ENCODE measurements at regions not wholly inside any gene's neighbourhood (a gene's known extent, or its start where the extent isn't known, plus 50 kb on each side); places are given as distances from the start of the nearest gene placed in this dataset.

DNA sequence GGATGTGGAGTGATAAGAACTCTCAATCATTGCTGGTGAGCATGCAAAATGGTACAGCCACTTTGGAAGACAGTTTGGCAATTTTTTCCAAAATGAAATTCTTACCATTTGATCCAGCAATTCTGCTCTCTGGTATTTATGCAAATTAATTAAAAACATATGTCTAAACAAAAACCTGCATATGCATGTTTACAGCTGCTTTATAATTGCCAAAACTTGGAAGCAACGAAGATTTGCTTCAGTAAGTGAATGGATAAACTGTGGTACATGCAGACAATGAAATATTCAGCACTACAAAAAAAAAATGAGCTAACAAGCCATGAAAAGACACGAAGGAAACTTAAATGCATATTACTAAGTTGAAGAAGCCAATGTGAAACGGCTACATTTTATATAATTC, 55.5 kb upstream of the SMLR1 start:
- TF ChIP-seq TAF1 (IDR thresholded peaks at IDR 0.05; ENCODE audit: low read depth) (no peak), POLR2AphosphoS5 (IDR thresholded peaks at IDR 0.05) (no peak), SMC3 (conservative IDR thresholded peaks at IDR 0.05; ENCODE audit: poor library complexity) (no peak), EZH2 (IDR thresholded peaks at IDR 0.05; ENCODE audit: borderline replicate concordance, insufficient read depth, low read length, poor library complexity, severe bottlenecking) (no peak), RAD21 (conservative IDR thresholded peaks at IDR 0.05) (no peak)
- TF ChIP-seq, protein P1, sequence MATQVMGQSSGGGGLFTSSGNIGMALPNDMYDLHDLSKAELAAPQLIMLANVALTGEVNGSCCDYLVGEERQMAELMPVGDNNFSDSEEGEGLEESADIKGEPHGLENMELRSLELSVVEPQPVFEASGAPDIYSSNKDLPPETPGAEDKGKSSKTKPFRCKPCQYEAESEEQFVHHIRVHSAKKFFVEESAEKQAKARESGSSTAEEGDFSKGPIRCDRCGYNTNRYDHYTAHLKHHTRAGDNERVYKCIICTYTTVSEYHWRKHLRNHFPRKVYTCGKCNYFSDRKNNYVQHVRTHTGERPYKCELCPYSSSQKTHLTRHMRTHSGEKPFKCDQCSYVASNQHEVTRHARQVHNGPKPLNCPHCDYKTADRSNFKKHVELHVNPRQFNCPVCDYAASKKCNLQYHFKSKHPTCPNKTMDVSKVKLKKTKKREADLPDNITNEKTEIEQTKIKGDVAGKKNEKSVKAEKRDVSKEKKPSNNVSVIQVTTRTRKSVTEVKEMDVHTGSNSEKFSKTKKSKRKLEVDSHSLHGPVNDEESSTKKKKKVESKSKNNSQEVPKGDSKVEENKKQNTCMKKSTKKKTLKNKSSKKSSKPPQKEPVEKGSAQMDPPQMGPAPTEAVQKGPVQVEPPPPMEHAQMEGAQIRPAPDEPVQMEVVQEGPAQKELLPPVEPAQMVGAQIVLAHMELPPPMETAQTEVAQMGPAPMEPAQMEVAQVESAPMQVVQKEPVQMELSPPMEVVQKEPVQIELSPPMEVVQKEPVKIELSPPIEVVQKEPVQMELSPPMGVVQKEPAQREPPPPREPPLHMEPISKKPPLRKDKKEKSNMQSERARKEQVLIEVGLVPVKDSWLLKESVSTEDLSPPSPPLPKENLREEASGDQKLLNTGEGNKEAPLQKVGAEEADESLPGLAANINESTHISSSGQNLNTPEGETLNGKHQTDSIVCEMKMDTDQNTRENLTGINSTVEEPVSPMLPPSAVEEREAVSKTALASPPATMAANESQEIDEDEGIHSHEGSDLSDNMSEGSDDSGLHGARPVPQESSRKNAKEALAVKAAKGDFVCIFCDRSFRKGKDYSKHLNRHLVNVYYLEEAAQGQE (IDR thresholded peaks at IDR 0.05; ENCODE audit: borderline replicate concordance) = no peak
- Histone ChIP-seq H3K4me2 (ENCODE audit: low read length) (no peak overlapping the region), H3K27ac (ENCODE audit: low read length) (no peak overlapping the region), H3K27me3 (ENCODE audit: insufficient read depth, low read depth, low read length) (no peaks in the 10 kb centered on the region), H3K79me2 (replicated peaks; ENCODE audit: insufficient read depth, low read length) (no peaks in the 10 kb centered on the region), H3K4me3 (ENCODE audit: low read length) (no peak overlapping the region), H3F3A (ENCODE audit: insufficient read depth, low read length, poor library complexity, severe bottlenecking) (no peaks in the 10 kb centered on the region), H3K36me3 (ENCODE audit: insufficient read depth, low read length) (no peaks in the 10 kb centered on the region), H4K20me1 (ENCODE audit: insufficient read depth) (no peaks in the 10 kb centered on the region), H2AFZ (ENCODE audit: low read depth, low read length) (no peak overlapping the region), H3K9me3 (ENCODE audit: low read length) (no peaks in the 10 kb centered on the region), H3K9me2 (ENCODE audit: insufficient read depth, low read length) (no peaks in the 10 kb centered on the region), H3K9ac (ENCODE audit: low read length) (no peak overlapping the region)

DNA sequence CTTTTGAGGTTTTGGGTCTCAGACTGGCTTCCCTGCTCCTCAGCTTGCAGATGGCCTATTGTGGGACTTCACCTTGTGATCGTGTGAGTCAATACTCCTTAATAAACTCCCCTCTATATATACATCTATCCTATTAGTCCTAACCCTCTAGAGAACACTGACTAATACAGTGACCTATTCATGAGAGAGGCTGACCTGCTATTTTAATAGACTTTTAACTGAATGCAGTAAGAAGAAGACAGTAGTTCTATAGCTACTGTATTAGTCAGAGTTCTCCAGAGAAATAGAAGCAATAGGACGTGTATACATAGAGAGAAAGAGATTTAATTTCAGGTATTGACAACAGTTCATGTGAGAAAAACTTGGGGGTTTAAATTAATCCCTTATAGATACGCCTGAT, 53.3 kb upstream of the SMLR1 start:
- no peaks in the 10 kb centered on the region for H3K79me2 ChIP-seq (replicated peaks; ENCODE audit: insufficient read depth, low read length)
- no peak for TF ChIP-seq POLR2AphosphoS5 (IDR thresholded peaks at IDR 0.05)
- no peaks in the 10 kb centered on the region for H3K36me3 ChIP-seq (ENCODE audit: insufficient read depth, low read length)
- H4K20me1 ChIP-seq (ENCODE audit: insufficient read depth) = no peaks in the 10 kb centered on the region
- no peaks in the 10 kb centered on the region for H3F3A ChIP-seq (ENCODE audit: insufficient read depth, low read length, poor library complexity, severe bottlenecking)
- no peak overlapping the region for H3K9ac ChIP-seq (ENCODE audit: low read length)
- no peak overlapping the region for H3K4me3 ChIP-seq (ENCODE audit: low read length)
- no peaks in the 10 kb centered on the region for H3K9me2 ChIP-seq (ENCODE audit: insufficient read depth, low read length)
- no peaks in the 10 kb centered on the region for H3K9me3 ChIP-seq (ENCODE audit: low read length)
- H3K4me2 ChIP-seq (ENCODE audit: low read length) = no peak overlapping the region
- H3K27ac ChIP-seq (ENCODE audit: low read length) = no peak overlapping the region
- no peaks in the 10 kb centered on the region for H3K27me3 ChIP-seq (ENCODE audit: insufficient read depth, low read depth, low read length)
- no peak overlapping the region for H2AFZ ChIP-seq (ENCODE audit: low read depth, low read length)

DNA sequence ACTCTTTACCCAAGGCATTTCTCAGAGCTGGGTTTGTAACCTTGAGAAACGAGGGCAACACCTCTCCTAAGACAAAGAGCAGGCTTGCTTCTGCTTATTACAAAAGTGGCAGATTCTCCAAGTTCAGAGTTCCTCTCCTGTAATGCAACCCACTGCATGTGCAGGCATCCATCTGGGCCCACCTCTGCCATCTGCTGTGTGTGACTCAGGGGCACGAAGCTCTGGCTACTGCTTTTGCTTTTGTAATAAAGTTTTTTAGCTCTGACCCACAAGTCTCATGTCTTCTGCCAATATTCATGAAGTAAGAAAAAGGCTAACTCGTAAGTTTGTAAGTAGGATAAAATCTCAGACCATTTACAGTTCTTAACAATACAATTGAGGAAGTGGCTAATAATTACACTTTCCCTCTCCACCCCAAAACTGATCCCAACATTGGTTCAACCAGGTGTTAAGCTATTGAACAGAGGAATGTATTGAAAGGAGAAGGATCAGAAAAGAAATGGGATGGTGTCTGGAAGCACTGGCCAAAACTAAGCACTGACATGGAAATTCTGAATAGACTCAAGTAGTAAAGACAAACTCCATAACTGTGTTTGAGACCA, 51.7 kb upstream of the SMLR1 start:
- H3K4me3 ChIP-seq (ENCODE audit: low read length) = no peak overlapping the region
- no peaks in the 10 kb centered on the region for H4K20me1 ChIP-seq (ENCODE audit: insufficient read depth)
- H3F3A ChIP-seq (ENCODE audit: insufficient read depth, low read length, poor library complexity, severe bottlenecking) = no peaks in the 10 kb centered on the region
- no peak overlapping the region for H3K4me2 ChIP-seq (ENCODE audit: low read length)
- H3K9me2 ChIP-seq (ENCODE audit: insufficient read depth, low read length) = no peaks in the 10 kb centered on the region
- H3K27me3 ChIP-seq (ENCODE audit: insufficient read depth, low read depth, low read length) = no peaks in the 10 kb centered on the region
- H2AFZ ChIP-seq (ENCODE audit: low read depth, low read length) = no peak overlapping the region
- H3K9ac ChIP-seq (ENCODE audit: low read length) = no peak overlapping the region
- no peak overlapping the region for H3K27ac ChIP-seq (ENCODE audit: low read length)
- no peaks in the 10 kb centered on the region for H3K36me3 ChIP-seq (ENCODE audit: insufficient read depth, low read length)
- H3K79me2 ChIP-seq (replicated peaks; ENCODE audit: insufficient read depth, low read length) = no peaks in the 10 kb centered on the region
- TF ChIP-seq, protein P2, sequence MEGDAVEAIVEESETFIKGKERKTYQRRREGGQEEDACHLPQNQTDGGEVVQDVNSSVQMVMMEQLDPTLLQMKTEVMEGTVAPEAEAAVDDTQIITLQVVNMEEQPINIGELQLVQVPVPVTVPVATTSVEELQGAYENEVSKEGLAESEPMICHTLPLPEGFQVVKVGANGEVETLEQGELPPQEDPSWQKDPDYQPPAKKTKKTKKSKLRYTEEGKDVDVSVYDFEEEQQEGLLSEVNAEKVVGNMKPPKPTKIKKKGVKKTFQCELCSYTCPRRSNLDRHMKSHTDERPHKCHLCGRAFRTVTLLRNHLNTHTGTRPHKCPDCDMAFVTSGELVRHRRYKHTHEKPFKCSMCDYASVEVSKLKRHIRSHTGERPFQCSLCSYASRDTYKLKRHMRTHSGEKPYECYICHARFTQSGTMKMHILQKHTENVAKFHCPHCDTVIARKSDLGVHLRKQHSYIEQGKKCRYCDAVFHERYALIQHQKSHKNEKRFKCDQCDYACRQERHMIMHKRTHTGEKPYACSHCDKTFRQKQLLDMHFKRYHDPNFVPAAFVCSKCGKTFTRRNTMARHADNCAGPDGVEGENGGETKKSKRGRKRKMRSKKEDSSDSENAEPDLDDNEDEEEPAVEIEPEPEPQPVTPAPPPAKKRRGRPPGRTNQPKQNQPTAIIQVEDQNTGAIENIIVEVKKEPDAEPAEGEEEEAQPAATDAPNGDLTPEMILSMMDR (IDR thresholded peaks at IDR 0.05; ENCODE audit: poor library complexity, severe bottlenecking) = no peak
- TF ChIP-seq SMC3 (conservative IDR thresholded peaks at IDR 0.05; ENCODE audit: poor library complexity) = no peak
- TF ChIP-seq MXI1 (conservative IDR thresholded peaks at IDR 0.05; ENCODE audit: poor library complexity, severe bottlenecking) = no peak
- TF ChIP-seq TAF1 (IDR thresholded peaks at IDR 0.05; ENCODE audit: low read depth) = no peak
- TF ChIP-seq, protein P1 (IDR thresholded peaks at IDR 0.05; ENCODE audit: borderline replicate concordance) = no peak
- TF ChIP-seq EP300 (conservative IDR thresholded peaks at IDR 0.05; ENCODE audit: poor library complexity, severe bottlenecking) = no peak
- TF ChIP-seq EZH2 (IDR thresholded peaks at IDR 0.05; ENCODE audit: borderline replicate concordance, insufficient read depth, low read length, poor library complexity, severe bottlenecking) = no peak
- TF ChIP-seq RAD21 (conservative IDR thresholded peaks at IDR 0.05) = no peak
- TF ChIP-seq POLR2AphosphoS5 (IDR thresholded peaks at IDR 0.05) = no peak
- H3K9me3 ChIP-seq (ENCODE audit: low read length) = no peaks in the 10 kb centered on the region

Data from neural cell (in vitro differentiated cells).